Activated CD8-positive, alpha-beta memory T cell treated with anti-CD3 and anti-CD28 coated beads, Interleukin-2, amount 50 U/mL, for 48 hours (primary cell): ENCODE measurements at regions not wholly inside any gene's neighbourhood (a gene's known extent, or its start where the extent isn't known, plus 50 kb on each side); places are given as distances from the start of the nearest gene placed in this dataset.

Experiments
- DNase-seq: peaks from one replicate; pipeline ENCODE4 v3.0.0-alpha.2; 2020

DNA sequence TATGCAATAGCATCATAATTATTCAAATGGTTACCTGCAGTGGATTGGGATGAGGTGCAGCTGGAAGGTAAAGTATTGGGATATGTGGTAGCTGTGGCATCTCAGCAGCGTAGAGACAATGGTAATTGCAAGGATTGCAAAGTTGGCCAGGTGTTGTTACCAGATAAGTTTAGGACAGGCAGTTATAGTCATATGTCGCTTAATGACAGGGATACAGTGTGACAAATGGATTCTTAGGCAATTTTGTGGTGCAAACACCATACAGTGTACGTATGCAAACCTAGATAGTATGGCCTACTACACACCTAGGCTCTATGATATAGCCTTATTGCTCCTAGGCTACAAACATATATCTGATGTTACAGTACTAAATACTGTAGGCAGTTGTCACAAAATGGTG is 163.5 kb upstream of the LYZL2 start:
- no peak for DNase-seq

GRCh38 chr10:30792025-30792424 is 162.5 kb upstream of the LYZL2 start:
- no peak for DNase-seq

DNA sequence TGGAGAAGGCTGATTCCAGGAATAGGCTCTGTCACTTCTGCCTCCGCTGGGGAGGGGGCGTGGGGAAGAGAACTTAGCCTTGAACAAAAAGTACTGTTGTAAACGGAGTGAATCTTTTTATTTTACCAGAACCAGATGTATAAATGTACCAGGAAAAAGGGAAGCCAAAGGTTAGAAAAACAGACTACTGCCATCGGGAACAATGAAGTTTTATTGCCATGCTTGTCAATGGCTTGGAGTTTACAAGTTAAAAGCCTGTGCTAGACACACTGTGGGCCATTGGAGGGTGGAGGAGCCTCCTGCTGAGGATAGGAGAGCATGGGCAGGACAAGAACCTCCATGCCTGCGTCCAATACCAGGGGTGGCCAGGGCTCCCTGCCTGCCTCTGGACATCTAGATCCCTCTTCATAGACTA is 161.7 kb upstream of the LYZL2 start:
- no peak for DNase-seq

DNA sequence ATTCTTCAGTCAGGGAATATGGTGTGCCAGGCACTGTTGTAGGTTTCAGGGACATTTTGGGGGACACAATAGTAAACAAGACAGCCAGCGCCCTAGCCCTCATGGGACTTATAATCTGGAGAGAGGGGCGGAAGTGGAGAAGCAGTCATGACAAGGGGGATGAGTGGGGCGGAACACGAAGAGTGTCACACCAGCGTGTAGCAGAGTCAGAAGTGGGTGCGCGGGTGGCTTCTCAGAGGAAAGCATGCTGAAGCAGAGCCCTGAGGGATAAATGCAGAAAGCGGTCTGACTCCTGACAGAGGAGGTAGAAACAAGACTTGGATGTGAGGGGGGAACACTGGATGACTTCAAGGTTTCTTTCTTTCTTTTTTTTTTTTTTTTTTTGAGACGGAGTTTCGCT is 160.3 kb upstream of the LYZL2 start:
- no peak for DNase-seq

DNA sequence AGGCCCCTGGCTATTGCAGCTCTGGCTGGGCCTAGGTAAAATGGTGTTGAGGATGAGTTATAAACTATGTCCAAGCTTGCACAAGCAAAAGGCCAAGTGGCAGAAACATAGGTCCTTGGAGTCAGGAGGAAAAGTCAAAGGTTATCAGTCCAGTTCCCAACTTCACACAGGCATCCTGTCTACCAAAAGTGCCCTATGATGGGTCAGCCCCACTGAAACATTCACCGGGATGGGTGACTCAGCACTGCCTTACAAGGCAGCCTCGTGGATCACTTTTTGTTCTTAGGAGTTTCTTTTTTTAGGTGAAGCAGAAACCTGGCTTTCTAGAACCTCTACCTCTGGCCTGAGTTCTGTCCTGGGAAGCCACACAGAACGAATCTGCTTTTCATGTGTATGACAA is 158.8 kb upstream of the LYZL2 start:
- no peak for DNase-seq

GRCh38 chr10:30786906-30787305 is 157.4 kb upstream of the LYZL2 start:
- no peak for DNase-seq

DNA sequence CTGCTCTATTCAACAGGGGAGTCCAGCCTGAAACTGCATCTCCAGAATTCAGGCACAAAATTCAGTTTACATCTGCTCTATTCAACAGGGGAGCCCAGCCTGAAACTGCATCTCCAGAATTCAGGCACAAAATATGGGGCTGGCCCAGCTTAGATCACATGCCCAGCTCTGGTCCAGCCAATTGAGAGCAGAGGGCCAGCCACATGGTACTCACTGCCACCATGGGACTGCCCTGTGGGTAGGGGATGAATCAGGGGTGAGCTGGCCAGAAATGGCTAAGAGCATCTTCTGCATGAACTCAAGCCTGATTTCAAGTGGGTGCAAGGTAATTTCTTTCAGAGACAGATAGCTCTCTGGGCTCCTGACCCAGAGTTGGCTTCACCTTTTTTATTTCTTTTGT is 156.6 kb upstream of the LYZL2 start:
- no peak for DNase-seq

DNA sequence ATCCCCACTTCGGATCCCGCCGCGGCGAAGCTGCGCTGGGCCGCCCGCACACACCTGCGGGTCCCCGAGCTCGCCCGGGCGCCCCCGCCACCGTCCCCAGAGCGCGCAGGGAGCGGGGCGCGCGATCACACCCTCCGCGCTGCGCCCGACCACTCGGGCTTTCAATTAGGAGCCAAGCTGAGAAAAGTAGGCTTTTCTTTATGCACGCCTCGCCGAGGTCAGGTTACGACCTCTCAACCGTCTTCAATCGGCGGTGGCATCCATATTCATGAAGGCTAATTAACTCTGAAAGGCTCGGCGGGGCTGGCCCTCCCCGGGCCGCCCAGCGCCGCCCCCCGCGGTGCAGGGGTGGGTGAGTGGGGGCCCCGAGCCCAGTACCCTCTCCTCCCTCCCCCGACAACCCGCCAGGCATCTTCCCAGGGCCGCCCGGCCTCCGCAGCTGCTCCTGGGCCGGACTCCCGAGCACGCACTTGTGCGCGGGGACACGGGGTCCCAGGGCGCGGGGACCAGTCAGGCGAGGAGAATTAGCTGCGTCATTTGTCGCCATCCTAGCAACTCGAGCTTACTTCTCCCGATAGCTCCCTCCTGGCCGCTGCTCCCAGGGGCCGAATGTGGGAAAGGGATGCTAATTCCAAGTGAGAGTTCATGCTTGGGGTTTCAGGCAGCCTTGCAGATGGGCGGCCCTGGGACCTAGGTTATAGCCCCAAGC is 155.5 kb upstream of the LYZL2 start:
- peak; percentile 70 for DNase-seq

GRCh38 chr10:30784524-30784896 is 155.0 kb upstream of the LYZL2 start:
- no peak for DNase-seq

- peak; percentile 89 for DNase-seq
Measured at GRCh38 chr10:30783939-30784501, 154.5 kb upstream of the LYZL2 start.

- DNase-seq, result no peak
Measured at GRCh38 chr10:30782537-30783461, 153.2 kb upstream of the LYZL2 start.

GRCh38 chr10:30782157-30782536 is 152.6 kb upstream of the LYZL2 start:
- DNase-seq, result no peak

- DNase-seq, result no peak
Measured at GRCh38 chr10:30781670-30782121, 152.1 kb upstream of the LYZL2 start.

GRCh38 chr10:30778769-30779168 is 149.2 kb upstream of the LYZL2 start:
- no peak for DNase-seq

DNA sequence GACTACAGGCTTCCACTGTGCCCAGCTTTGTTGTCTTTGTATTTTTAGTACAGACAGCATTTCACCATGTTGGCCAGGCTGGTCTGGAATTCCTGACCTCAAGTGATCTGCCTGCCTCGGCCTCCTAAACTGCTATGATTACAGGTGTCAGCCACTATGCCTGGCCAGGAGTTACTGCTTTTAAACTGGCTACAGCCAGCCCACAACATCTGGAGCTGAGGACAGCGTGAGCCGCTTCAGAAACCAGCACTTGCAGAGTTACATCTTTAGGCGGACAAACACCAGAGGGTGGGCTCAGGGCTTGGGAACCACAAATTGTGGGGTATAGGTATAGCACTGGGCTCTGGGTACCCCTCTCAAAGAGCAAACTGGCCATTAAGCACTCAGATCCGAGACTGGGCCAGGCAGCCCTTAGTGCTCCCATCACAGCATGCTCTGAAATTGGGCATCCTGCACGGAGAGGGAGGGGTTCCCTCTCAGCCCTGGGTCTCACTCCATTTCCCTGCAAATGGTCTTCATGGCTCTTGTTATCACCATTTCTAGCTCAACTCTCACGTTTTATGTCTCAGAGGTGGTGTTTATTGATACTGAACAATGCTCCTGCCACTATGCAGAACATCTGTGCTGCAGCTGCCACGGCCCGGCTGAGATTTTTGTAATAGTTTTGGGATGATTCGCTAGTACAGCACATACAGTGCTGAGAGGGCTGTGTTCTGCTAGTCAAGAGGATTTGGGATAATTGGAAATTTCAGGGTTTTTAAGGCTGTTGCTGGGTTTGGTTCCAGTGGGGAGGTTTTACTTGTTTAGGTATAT is 146.4 kb upstream of the LYZL2 start:
- DNase-seq, result no peak

- DNase-seq, result no peak
Measured at GRCh38 chr10:30774261-30774660, 144.7 kb upstream of the LYZL2 start.

DNA sequence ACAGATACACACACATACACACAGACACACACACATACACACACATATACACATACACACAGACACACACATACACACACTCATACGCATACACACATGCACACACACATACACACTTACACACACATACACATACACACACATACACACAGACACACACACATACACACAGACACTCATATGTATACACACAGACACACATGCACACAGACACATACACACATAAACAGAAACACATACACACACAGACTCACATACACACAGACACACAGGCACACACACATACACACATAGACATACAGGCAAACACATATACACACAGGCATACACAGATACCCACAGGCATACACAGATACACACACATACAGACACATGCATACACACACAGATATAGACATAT is 143.9 kb upstream of the LYZL2 start:
- no peak for DNase-seq

- no peak for DNase-seq
Measured at GRCh38 chr10:30770816-30771215, 141.3 kb upstream of the LYZL2 start.

- DNase-seq, result no peak
Measured at GRCh38 chr10:30770229-30770628, 140.7 kb upstream of the LYZL2 start.

GRCh38 chr10:30769361-30769760 is 139.8 kb upstream of the LYZL2 start:
- DNase-seq, result no peak

GRCh38 chr10:30765616-30766015 is 136.1 kb upstream of the LYZL2 start:
- DNase-seq, result no peak

GRCh38 chr10:30765022-30765615 is 135.6 kb upstream of the LYZL2 start:
- DNase-seq, result no peak

DNA sequence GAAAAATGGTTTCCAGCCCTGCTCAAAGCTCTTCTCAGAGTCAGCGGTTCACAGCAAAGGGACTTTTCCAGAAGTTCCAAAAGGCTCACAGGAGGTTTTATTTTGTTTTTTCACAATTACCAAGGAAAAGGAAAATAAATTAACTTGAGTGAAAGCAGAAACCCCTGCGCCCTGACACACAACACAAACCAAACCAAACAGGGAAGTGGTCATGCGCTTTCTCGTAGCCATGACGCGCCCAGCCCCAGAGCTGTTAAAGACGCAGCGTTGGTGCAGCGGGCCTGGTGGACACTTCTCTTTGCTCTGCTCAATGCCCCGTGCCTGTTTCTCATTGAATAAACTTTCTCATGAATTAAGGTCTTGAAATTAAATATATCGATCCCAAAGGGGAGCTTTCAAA is 134.4 kb upstream of the LYZL2 start:
- no peak for DNase-seq
